IPS-20b (cell line): ENCODE measurements at regions not wholly inside any gene's neighbourhood (a gene's known extent, or its start where the extent isn't known, plus 50 kb on each side); places are given as distances from the start of the nearest gene placed in this dataset.

Experiments used
- H3K27ac ChIP-seq: one replicate; pipeline ENCODE4 v1.5.1; 2013; ENCODE audit warnings: low read length
- H3K27me3 ChIP-seq: 2 replicates; pipeline ENCODE4 v1.6.1; 2013; ENCODE audit warnings: mild to moderate bottlenecking, low read length, inconsistent platforms; ENCODE audit not compliant: insufficient read depth
- H3K36me3 ChIP-seq: 2 replicates; pipeline ENCODE4 v1.6.1; 2013; ENCODE audit warnings: low read depth, mild to moderate bottlenecking, inconsistent platforms, low read length, moderate library complexity; ENCODE audit not compliant: insufficient read depth
- H3K4me1 ChIP-seq: 2 replicates; pipeline ENCODE4 v1.6.1; 2013; ENCODE audit warnings: mild to moderate bottlenecking, control low read depth, inconsistent platforms, low read length, moderate library complexity; ENCODE audit not compliant: insufficient read depth
- H3K4me3 ChIP-seq: 2 replicates; pipeline ENCODE4 v1.5.1; 2013; ENCODE audit warnings: mild to moderate bottlenecking, low read length, inconsistent platforms
- H3K9ac ChIP-seq: 2 replicates; pipeline ENCODE4 v1.6.1; 2013; ENCODE audit warnings: low read depth, mild to moderate bottlenecking, inconsistent platforms, low read length, moderate library complexity
- H3K9me3 ChIP-seq: 2 replicates; pipeline ENCODE4 v1.6.1; 2013; ENCODE audit warnings: mild to moderate bottlenecking, low read depth, low read length, inconsistent platforms; ENCODE audit not compliant: insufficient read depth

- peaks cover 7% of the 10 kb centered on the region; the same call in 1 of the 2 replicates for H3K4me1 ChIP-seq
- H3K36me3 ChIP-seq, result no peaks in the 10 kb centered on the region
- no peak overlapping the region for H3K4me3 ChIP-seq
- no peaks in the 10 kb centered on the region for H3K9me3 ChIP-seq
- H3K9ac ChIP-seq, result no peak overlapping the region
- H3K27me3 ChIP-seq, result peaks cover 82% of the 10 kb centered on the region
- H3K27ac ChIP-seq, result no peak overlapping the region
Observed at GRCh38 chr12:84807249-84807648, 105.3 kb downstream of the SLC6A15 start.

GRCh38 chr12:84805474-84805858 lies 107.1 kb downstream of the SLC6A15 start:
- Histone ChIP-seq H3K27ac (no peak overlapping the region), H3K9ac (no peak overlapping the region), H3K9me3 (no peaks in the 10 kb centered on the region), H3K4me3 (no peak overlapping the region), H3K27me3 (peaks cover 86% of the 10 kb centered on the region), H3K36me3 (no peaks in the 10 kb centered on the region), H3K4me1 (peaks cover 7% of the 10 kb centered on the region; the same call in 1 of the 2 replicates)

- Histone ChIP-seq H3K36me3 (no peaks in the 10 kb centered on the region), H3K9me3 (no peaks in the 10 kb centered on the region), H3K4me3 (no peak overlapping the region; the same call in 1 of the 2 replicates), H3K27ac (no peak overlapping the region), H3K4me1 (peaks cover 7% of the 10 kb centered on the region; the same call in 1 of the 2 replicates), H3K27me3 (peaks cover 86% of the 10 kb centered on the region), H3K9ac (no peak overlapping the region)
Observed at GRCh38 chr12:84804691-84805473, 107.7 kb downstream of the SLC6A15 start.

GRCh38 chr12:84803661-84804060 lies 108.9 kb downstream of the SLC6A15 start:
- Histone ChIP-seq H3K9me3 (no peaks in the 10 kb centered on the region), H3K4me3 (no peak overlapping the region), H3K9ac (no peak overlapping the region), H3K36me3 (no peaks in the 10 kb centered on the region), H3K4me1 (peaks cover 7% of the 10 kb centered on the region; the same call in 1 of the 2 replicates), H3K27ac (no peak overlapping the region), H3K27me3 (peaks cover 77% of the 10 kb centered on the region)

- H3K9me3 ChIP-seq, result no peaks in the 10 kb centered on the region
Observed at GRCh38 chr12:84802161-84802560, 110.4 kb downstream of the SLC6A15 start.

GRCh38 chr12:84793558-84794367 lies 118.8 kb downstream of the SLC6A15 start:
- no peaks in the 10 kb centered on the region for H3K36me3 ChIP-seq
- no peaks in the 10 kb centered on the region for H3K27me3 ChIP-seq
- H3K4me3 ChIP-seq, result no peak overlapping the region
- no peaks in the 10 kb centered on the region for H3K9me3 ChIP-seq
- no peak overlapping the region for H3K9ac ChIP-seq
- no peaks in the 10 kb centered on the region for H3K4me1 ChIP-seq
- no peak overlapping the region for H3K27ac ChIP-seq

More at GRCh38 chr12:84802161-84802560, 110.4 kb downstream of the SLC6A15 start:
- Histone ChIP-seq H3K9ac (no peak overlapping the region), H3K4me1 (peaks cover 7% of the 10 kb centered on the region; the same call in 1 of the 2 replicates), H3K4me3 (no peak overlapping the region), H3K27ac (no peak overlapping the region), H3K27me3 (peaks cover 62% of the 10 kb centered on the region), H3K36me3 (no peaks in the 10 kb centered on the region)

GRCh38 chr12:84791444-84791843 lies 121.2 kb downstream of the SLC6A15 start:
- no peaks in the 10 kb centered on the region for H3K9me3 ChIP-seq
- no peaks in the 10 kb centered on the region for H3K27me3 ChIP-seq
- H3K9ac ChIP-seq, result no peak overlapping the region
- no peak overlapping the region for H3K27ac ChIP-seq
- H3K4me1 ChIP-seq, result no peaks in the 10 kb centered on the region
- H3K36me3 ChIP-seq, result no peaks in the 10 kb centered on the region
- H3K4me3 ChIP-seq, result no peak overlapping the region

GRCh38 chr12:84789184-84789583 lies 123.4 kb downstream of the SLC6A15 start:
- H3K27ac ChIP-seq, result no peak overlapping the region
- no peak overlapping the region for H3K9ac ChIP-seq
- no peaks in the 10 kb centered on the region for H3K27me3 ChIP-seq
- H3K9me3 ChIP-seq, result no peaks in the 10 kb centered on the region
- no peaks in the 10 kb centered on the region for H3K4me1 ChIP-seq
- no peak overlapping the region for H3K4me3 ChIP-seq
- no peaks in the 10 kb centered on the region for H3K36me3 ChIP-seq

- H3K9me3 ChIP-seq, result no peaks in the 10 kb centered on the region
- no peaks in the 10 kb centered on the region for H3K36me3 ChIP-seq
- no peak overlapping the region for H3K9ac ChIP-seq
- no peaks in the 10 kb centered on the region for H3K27me3 ChIP-seq
- H3K4me3 ChIP-seq, result no peak overlapping the region
- no peaks in the 10 kb centered on the region for H3K4me1 ChIP-seq
- no peak overlapping the region for H3K27ac ChIP-seq
Observed at GRCh38 chr12:84787253-84787652, 125.3 kb downstream of the SLC6A15 start.

- Histone ChIP-seq H3K27me3 (no peaks in the 10 kb centered on the region), H3K9me3 (no peaks in the 10 kb centered on the region), H3K27ac (no peak overlapping the region), H3K4me3 (no peak overlapping the region), H3K9ac (no peak overlapping the region), H3K36me3 (no peaks in the 10 kb centered on the region), H3K4me1 (no peaks in the 10 kb centered on the region)
Observed at GRCh38 chr12:84786622-84787021, 126.0 kb downstream of the SLC6A15 start.

- Histone ChIP-seq H3K9ac (no peak overlapping the region), H3K9me3 (no peaks in the 10 kb centered on the region), H3K27me3 (no peaks in the 10 kb centered on the region), H3K4me3 (no peak overlapping the region), H3K27ac (no peak overlapping the region), H3K36me3 (no peaks in the 10 kb centered on the region), H3K4me1 (no peaks in the 10 kb centered on the region)
Observed at GRCh38 chr12:84785951-84786350, 126.6 kb downstream of the SLC6A15 start.

GRCh38 chr12:84785281-84785680 lies 127.3 kb downstream of the SLC6A15 start:
- H3K4me1 ChIP-seq, result no peaks in the 10 kb centered on the region
- H3K27me3 ChIP-seq, result no peaks in the 10 kb centered on the region

More at GRCh38 chr12:84785281-84785680, 127.3 kb downstream of the SLC6A15 start:
- Histone ChIP-seq H3K27ac (no peak overlapping the region), H3K4me3 (no peak overlapping the region), H3K9me3 (no peaks in the 10 kb centered on the region), H3K36me3 (no peaks in the 10 kb centered on the region), H3K9ac (no peak overlapping the region)
